Gastrocnemius medialis (tissue), 4 donors: ENCODE measurements at regions not wholly inside any gene's neighbourhood (a gene's known extent, or its start where the extent isn't known, plus 50 kb on each side); places are given as distances from the start of the nearest gene placed in this dataset.

Experiments used
- ATAC-seq, 2 donors: fragments of 150-250 bp; one replicate each; pipeline ENCODE4 v1.9.1; 2016
- DNase-seq, 2 donors: peaks; one replicate each; pipeline ENCODE4 v3.0.0-alpha.2; 2019
- H3K27ac ChIP-seq, 4 donors: fragments of 200-600 bp; sonication (generic); 1 replicate in 1 of 4; 2 replicates in 3 of 4; pipeline ENCODE4 v1.5.1; 2016 to 2018; ENCODE audit warnings: mild to moderate bottlenecking in 2 of 4, moderate library complexity in 1 of 4
- H3K27me3 ChIP-seq, 3 donors: fragments of 200-600 bp; sonication (generic) in 2 of 3; 1 replicate in 1 of 3; 2 replicates in 2 of 3; pipeline versions ENCODE4 v1.5.1 to v1.6.0; 2016 to 2019; ENCODE audit warnings: mild to moderate bottlenecking in 1 of 3, moderate library complexity in 1 of 3
- H3K36me3 ChIP-seq, 2 donors: fragments of 200-600 bp; sonication (generic) in 1 of 2; one replicate each; pipeline ENCODE4 v1.5.1; 2017 to 2018
- H3K4me1 ChIP-seq, 2 donors: fragments of 200-600 bp; sonication (generic) in 1 of 2; one replicate each; pipeline ENCODE4 v1.5.1; 2016 to 2017; ENCODE audit warnings: mild to moderate bottlenecking in 2 of 2
- H3K4me3 ChIP-seq, 4 donors: fragments of 200-600 bp; sonication (generic) in 3 of 4; 1 replicate in 1 of 4; 2 replicates in 3 of 4; pipeline ENCODE4 v1.5.1; 2016 to 2019; ENCODE audit warnings: mild to moderate bottlenecking in 2 of 4
- H3K9me3 ChIP-seq, 3 donors: fragments of 200-600 bp; sonication (generic) in 2 of 3; 1 replicate in 1 of 3; 2 replicates in 2 of 3; pipeline ENCODE4 v1.5.1; 2016 to 2019
- POLR2A ChIP-seq, 2 donors: fragments of 450-650 bp; IDR thresholded peaks; one replicate each; pipeline ENCODE4 v1.6.1; 2017; ENCODE audit warnings: antibody characterized with exemption in 2 of 2, mild to moderate bottlenecking in 2 of 2, moderate library complexity in 2 of 2
- in situ Hi-C, 4 donors: fragments of 200-750 bp; cut with MboI; loops; one replicate each; pipeline versions ENCODE4 v1.15.0 to v1.8.0; 2017; ENCODE audit warnings: low sequenced_read_pairs in 4 of 4
- intact Hi-C: fragments of 100-400 bp; cut with DNase I; formaldehyde crosslinking; loops from one replicate; pipeline ENCODE4 v1.15.1; 2023; ENCODE audit warnings: low total_unique reads
- TF ChIP-seq, protein P1 (sequence below), 5 experiments: fragments of 450-650 bp in 3 of 5; fragments of 200-600 bp in 2 of 5; sonication (generic) in 2 of 5; IDR thresholded peaks in 4 of 5; conservative IDR thresholded peaks in 1 of 5; 1 replicate in 4 of 5; 2 replicates in 1 of 5; pipeline ENCODE4 v1.5.1; 2016 to 2019; ENCODE audit warnings: antibody characterized with exemption in 5 of 5, mild to moderate bottlenecking in 3 of 5, moderate library complexity in 3 of 5

DNA sequence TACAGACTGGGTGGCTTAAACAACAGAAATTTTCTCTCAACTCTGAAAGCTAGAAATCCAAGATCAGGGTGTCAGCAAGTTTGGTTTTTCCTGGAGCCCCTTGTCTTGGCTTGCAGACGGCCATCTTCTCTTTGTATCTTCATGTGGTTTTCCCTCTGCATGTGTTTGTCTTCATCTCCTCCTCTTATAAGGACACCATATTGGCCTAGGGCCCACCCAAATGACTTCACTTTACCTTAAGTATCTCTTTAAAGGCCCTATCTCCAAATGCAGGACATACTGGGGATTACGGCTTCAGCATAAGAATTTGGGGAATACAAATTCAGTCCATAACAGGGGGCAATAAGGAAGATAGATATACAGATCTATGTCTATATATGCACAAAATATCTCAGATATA, 187.9 kb downstream of the MTCL1 start:
- intact Hi-C loops (no loop called here), in situ Hi-C loops (no loop called here)
- no peak overlapping the region for H3K27ac ChIP-seq

DNA sequence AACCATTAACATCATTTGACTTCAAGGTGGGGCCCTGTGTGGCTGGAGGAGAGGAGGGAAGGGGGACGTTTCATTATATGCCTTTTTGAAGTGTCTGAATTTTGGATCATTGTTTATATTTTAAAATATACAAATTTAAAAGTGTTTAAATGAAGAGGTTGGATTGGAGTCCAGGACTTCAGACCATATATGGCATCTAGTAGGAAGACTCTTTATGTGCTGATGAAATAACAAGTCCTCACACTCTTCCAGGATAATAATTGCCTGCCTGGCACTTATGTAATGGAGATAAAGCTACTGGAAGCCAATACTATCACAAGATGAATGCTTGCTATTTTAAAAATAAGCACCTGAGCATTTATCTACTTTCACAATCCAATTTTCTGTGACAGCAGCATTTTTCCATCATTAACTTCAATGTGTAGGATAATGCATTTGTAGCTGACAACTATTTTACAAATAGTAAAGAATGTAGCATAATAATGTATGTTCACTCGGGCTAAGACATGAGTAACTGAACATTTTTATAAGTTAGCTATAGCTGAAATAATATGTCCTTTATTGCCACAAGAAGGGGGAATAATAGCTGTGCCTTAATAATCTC, 188.4 kb downstream of the MTCL1 start:
- no peak for ATAC-seq
- in situ Hi-C loops (no loop called here), intact Hi-C loops (no loop called here)
- Histone ChIP-seq H3K4me1 (no peaks in the 10 kb centered on the region), H3K9me3 (no peaks in the 10 kb centered on the region), H3K36me3 (no peaks in the 10 kb centered on the region), H3K4me3 (no peak overlapping the region), H3K27ac (no peak overlapping the region), H3K27me3 (no peaks in the 10 kb centered on the region)
- TF ChIP-seq, protein P1, sequence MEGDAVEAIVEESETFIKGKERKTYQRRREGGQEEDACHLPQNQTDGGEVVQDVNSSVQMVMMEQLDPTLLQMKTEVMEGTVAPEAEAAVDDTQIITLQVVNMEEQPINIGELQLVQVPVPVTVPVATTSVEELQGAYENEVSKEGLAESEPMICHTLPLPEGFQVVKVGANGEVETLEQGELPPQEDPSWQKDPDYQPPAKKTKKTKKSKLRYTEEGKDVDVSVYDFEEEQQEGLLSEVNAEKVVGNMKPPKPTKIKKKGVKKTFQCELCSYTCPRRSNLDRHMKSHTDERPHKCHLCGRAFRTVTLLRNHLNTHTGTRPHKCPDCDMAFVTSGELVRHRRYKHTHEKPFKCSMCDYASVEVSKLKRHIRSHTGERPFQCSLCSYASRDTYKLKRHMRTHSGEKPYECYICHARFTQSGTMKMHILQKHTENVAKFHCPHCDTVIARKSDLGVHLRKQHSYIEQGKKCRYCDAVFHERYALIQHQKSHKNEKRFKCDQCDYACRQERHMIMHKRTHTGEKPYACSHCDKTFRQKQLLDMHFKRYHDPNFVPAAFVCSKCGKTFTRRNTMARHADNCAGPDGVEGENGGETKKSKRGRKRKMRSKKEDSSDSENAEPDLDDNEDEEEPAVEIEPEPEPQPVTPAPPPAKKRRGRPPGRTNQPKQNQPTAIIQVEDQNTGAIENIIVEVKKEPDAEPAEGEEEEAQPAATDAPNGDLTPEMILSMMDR (IDR thresholded peaks at IDR 0.05 in 4 of 5, conservative IDR thresholded peaks at IDR 0.05 in 1 of 5): no peak
- TF ChIP-seq POLR2A (IDR thresholded peaks at IDR 0.05): no peak
- no peak for DNase-seq

More for the DNA sequence above, 187.9 kb downstream of the MTCL1 start:
- Histone ChIP-seq H3K9me3 (no peaks in the 10 kb centered on the region), H3K27me3 (no peaks in the 10 kb centered on the region), H3K36me3 (no peaks in the 10 kb centered on the region), H3K4me3 (no peak overlapping the region), H3K4me1 (no peaks in the 10 kb centered on the region)
- TF ChIP-seq POLR2A (IDR thresholded peaks at IDR 0.05): no peak
- TF ChIP-seq, protein P1 (IDR thresholded peaks at IDR 0.05 in 4 of 5, conservative IDR thresholded peaks at IDR 0.05 in 1 of 5): no peak
- DNase-seq (no peak), ATAC-seq (no peak)

DNA sequence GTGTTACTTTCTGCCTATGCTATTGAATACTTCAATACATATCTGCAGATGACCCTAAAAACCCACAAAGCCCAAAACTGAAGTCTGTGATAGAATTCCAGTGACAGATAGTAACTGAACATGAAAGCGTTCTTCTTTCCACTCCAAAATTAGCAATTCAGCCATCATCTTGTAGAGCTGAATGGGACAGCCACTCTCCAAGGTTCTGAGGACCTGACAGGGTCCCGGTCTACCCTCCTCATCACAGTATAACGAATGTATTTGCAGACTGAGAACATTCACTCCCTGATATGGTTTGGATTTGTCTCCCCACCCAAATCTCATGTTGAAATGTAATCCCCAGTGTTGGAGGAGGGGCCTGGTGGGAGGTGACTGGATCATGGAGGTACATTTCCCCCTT, 189.5 kb downstream of the MTCL1 start:
- Histone ChIP-seq H3K4me1 (no peaks in the 10 kb centered on the region), H3K27me3 (no peaks in the 10 kb centered on the region), H3K4me3 (no peak overlapping the region), H3K27ac (no peak overlapping the region), H3K9me3 (no peaks in the 10 kb centered on the region), H3K36me3 (no peaks in the 10 kb centered on the region)
- intact Hi-C loops (no loop called here), in situ Hi-C loops (no loop called here)
- ATAC-seq (no peak), DNase-seq (no peak)
- no peak for TF ChIP-seq POLR2A (IDR thresholded peaks at IDR 0.05)
- TF ChIP-seq, protein P1 (IDR thresholded peaks at IDR 0.05 in 4 of 5, conservative IDR thresholded peaks at IDR 0.05 in 1 of 5): no peak

DNA sequence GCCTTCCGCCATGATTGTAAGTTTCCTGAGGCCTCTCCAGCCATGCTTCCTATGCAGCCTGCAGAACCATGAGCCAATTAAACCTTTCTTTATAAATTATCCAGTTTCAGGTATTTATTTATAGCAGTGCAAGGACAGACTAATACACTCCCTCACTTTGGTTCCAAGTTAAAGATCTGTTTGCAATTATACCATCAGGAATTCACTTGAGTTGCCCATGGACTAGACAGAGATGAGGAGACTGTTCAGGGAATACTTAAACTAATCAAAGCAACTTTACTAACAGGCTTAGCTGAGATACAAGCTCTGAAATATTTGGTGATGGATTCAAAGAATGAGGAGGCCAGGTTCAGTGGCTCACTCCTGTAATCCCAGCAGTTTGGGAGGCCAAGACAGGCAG, 190.0 kb downstream of the MTCL1 start:
- Histone ChIP-seq H3K4me1 (no peaks in the 10 kb centered on the region), H3K36me3 (no peaks in the 10 kb centered on the region), H3K4me3 (no peak overlapping the region), H3K27me3 (no peaks in the 10 kb centered on the region), H3K9me3 (no peaks in the 10 kb centered on the region), H3K27ac (no peak overlapping the region)
- intact Hi-C loops (no loop called here), in situ Hi-C loops (no loop called here)
- DNase-seq (no peak), ATAC-seq (no peak)
- TF ChIP-seq POLR2A (IDR thresholded peaks at IDR 0.05): no peak
- TF ChIP-seq, protein P1 (IDR thresholded peaks at IDR 0.05 in 4 of 5, conservative IDR thresholded peaks at IDR 0.05 in 1 of 5): no peak
